Mesenchymal stem cell (in vitro differentiated cells and primary cell): ENCODE measurements at regions not wholly inside any gene's neighbourhood (a gene's known extent, or its start where the extent isn't known, plus 50 kb on each side); places are given as distances from the start of the nearest gene placed in this dataset.

Experiments
- DNase-seq: peaks from one replicate; pipeline ENCODE4 v3.0.0-alpha.2; 2013
- H2AFZ ChIP-seq: one replicate; pipeline ENCODE4 v1.6.1; 2013; ENCODE audit warnings: low read depth, mild to moderate bottlenecking, control low read depth, inconsistent platforms, low read length, moderate library complexity
- H2AK5ac ChIP-seq: 2 replicates; pipeline ENCODE4 v1.6.1; 2013; ENCODE audit warnings: low read length, moderate library complexity, mild to moderate bottlenecking, inconsistent platforms; ENCODE audit not compliant: severe bottlenecking
- H2BK120ac ChIP-seq: one replicate; pipeline ENCODE4 v1.6.1; 2013; ENCODE audit warnings: low read depth, mild to moderate bottlenecking, inconsistent platforms, low read length, moderate library complexity
- H2BK12ac ChIP-seq, 2 experiments: one replicate each; pipeline ENCODE4 v1.6.1; 2013; ENCODE audit warnings: inconsistent platforms in 2 of 2, low read length in 2 of 2, mild to moderate bottlenecking in 2 of 2, moderate library complexity in 2 of 2, control low read depth in 1 of 2
- H2BK15ac ChIP-seq: one replicate; pipeline ENCODE4 v1.6.1; 2013; ENCODE audit warnings: mild to moderate bottlenecking, low read depth, inconsistent platforms; ENCODE audit not compliant: poor library complexity, severe bottlenecking
- H2BK5ac ChIP-seq: 2 replicates; pipeline ENCODE4 v1.6.1; 2013; ENCODE audit warnings: low read depth, mild to moderate bottlenecking, low read length, control low read depth, inconsistent platforms; ENCODE audit not compliant: poor library complexity, severe bottlenecking
- H3K14ac ChIP-seq, 2 experiments: one replicate each; pipeline ENCODE4 v1.6.1; 2013; ENCODE audit warnings: inconsistent platforms in 2 of 2, low read length in 2 of 2, control low read depth in 1 of 2, mild to moderate bottlenecking in 1 of 2, moderate library complexity in 1 of 2
- H3K18ac ChIP-seq, 2 experiments: one replicate each; pipeline ENCODE4 v1.6.1; 2013; ENCODE audit warnings: inconsistent platforms in 2 of 2, low read length in 2 of 2, control low read depth in 1 of 2, low read depth in 1 of 2, mild to moderate bottlenecking in 1 of 2
- H3K23ac ChIP-seq, 2 experiments: one replicate each; pipeline ENCODE4 v1.6.1; 2013; ENCODE audit warnings: inconsistent platforms in 2 of 2, low read length in 2 of 2, mild to moderate bottlenecking in 2 of 2, moderate library complexity in 2 of 2, control low read depth in 1 of 2
- H3K27ac ChIP-seq: 2 replicates; pipeline ENCODE4 v1.5.1; 2013; ENCODE audit warnings: mild to moderate bottlenecking, moderate library complexity, low read length, control low read depth, inconsistent platforms; ENCODE audit not compliant: poor library complexity, severe bottlenecking
- H3K27me3 ChIP-seq, 2 experiments: 2 replicates each; pipeline versions ENCODE4 v1.6.1 to v1.7.0; 2013; ENCODE audit warnings: low read length in 2 of 2, mild to moderate bottlenecking in 2 of 2, moderate library complexity in 2 of 2, control low read depth in 1 of 2, inconsistent platforms in 1 of 2; ENCODE audit not compliant: control insufficient read depth in 1 of 2, insufficient read depth in 1 of 2
- H3K36me3 ChIP-seq, 2 experiments: 2 replicates each; pipeline versions ENCODE4 v1.6.1 to v1.7.0; 2013; ENCODE audit warnings: low read length in 2 of 2, control low read depth in 1 of 2, inconsistent platforms in 1 of 2, low read depth in 1 of 2, mild to moderate bottlenecking in 1 of 2; ENCODE audit not compliant: insufficient read depth in 2 of 2, control insufficient read depth in 1 of 2
- H3K4ac ChIP-seq, 2 experiments: one replicate each; pipeline ENCODE4 v1.6.1; 2013; ENCODE audit warnings: inconsistent platforms in 2 of 2, low read length in 2 of 2, mild to moderate bottlenecking in 2 of 2, moderate library complexity in 2 of 2, control low read depth in 1 of 2, low read depth in 1 of 2
- H3K4me1 ChIP-seq: 2 replicates; pipeline ENCODE4 v1.6.1; 2013; ENCODE audit warnings: low read depth, low read length, control low read depth; ENCODE audit not compliant: control insufficient read depth, insufficient read depth
- H3K4me2 ChIP-seq: 2 replicates; pipeline ENCODE4 v1.6.1; 2013; ENCODE audit warnings: low read length, mild to moderate bottlenecking, inconsistent platforms; ENCODE audit not compliant: poor library complexity, severe bottlenecking
- H3K4me3 ChIP-seq, 2 experiments: 2 replicates each; pipeline versions ENCODE4 v1.5.1 to v1.7.0; 2013; ENCODE audit warnings: low read length in 2 of 2, mild to moderate bottlenecking in 2 of 2, control low read depth in 1 of 2, low read depth in 1 of 2; ENCODE audit not compliant: insufficient read depth in 1 of 2
- H3K79me1 ChIP-seq: replicated peaks from 2 replicates; pipeline ENCODE4 v1.6.1; 2013; ENCODE audit warnings: mild to moderate bottlenecking, control low read depth, low read length, inconsistent platforms; ENCODE audit not compliant: poor library complexity, severe bottlenecking
- H3K9ac ChIP-seq: 2 replicates; pipeline ENCODE4 v1.7.0; 2013; ENCODE audit warnings: mild to moderate bottlenecking, low read length, moderate library complexity
- H3K9me3 ChIP-seq: 2 replicates; pipeline ENCODE4 v1.7.0; 2013; ENCODE audit warnings: mild to moderate bottlenecking, low read length; ENCODE audit not compliant: control insufficient read depth
- H4K8ac ChIP-seq: one replicate; pipeline ENCODE4 v1.6.1; 2013; ENCODE audit warnings: inconsistent platforms, mild to moderate bottlenecking, low read length, moderate library complexity
- H4K91ac ChIP-seq: one replicate; pipeline ENCODE4 v1.6.1; 2013; ENCODE audit warnings: mild to moderate bottlenecking, low read length, inconsistent platforms
- WGBS: methylation state at CpG from one replicate; pipeline ENCODE4 v1.1.7; 2013; ENCODE audit warnings: mixed read lengths; 5-methylcytosine and 5-hydroxymethylcytosine counted together

GRCh38 chr4:141304346-141304745 is 83.7 kb downstream of the ZNF330 start:
- Histone ChIP-seq H4K8ac (no peak overlapping the region), H3K4me1 (peaks cover 6% of the 10 kb centered on the region), H2BK5ac (no peak overlapping the region), H3K36me3 (no peaks in the 10 kb centered on the region), H3K27me3 (no peaks in the 10 kb centered on the region), H3K9ac (no peak overlapping the region), H3K4me2 (no peak overlapping the region), H3K4ac (no peak overlapping the region), H3K23ac (no peak overlapping the region), H2AFZ (no peak overlapping the region), H4K91ac (no peak overlapping the region), H2BK12ac (no peak overlapping the region), H3K9me3 (no peaks in the 10 kb centered on the region), H2BK120ac (no peak overlapping the region), H3K14ac (no peak overlapping the region), H2BK15ac (no peak overlapping the region), H3K4me3 (no peak overlapping the region), H3K79me1 (no peaks in the 10 kb centered on the region), H2AK5ac (no peak overlapping the region), H3K18ac (no peak overlapping the region), H3K27ac (no peak overlapping the region)
- DNase-seq = no peak
- no CpG with 5 or more reads among the region's 2 CpGs for WGBS

- Histone ChIP-seq H3K4me3 (no peak overlapping the region), H2BK5ac (no peak overlapping the region), H2BK120ac (no peak overlapping the region), H2AK5ac (no peak overlapping the region), H2AFZ (no peak overlapping the region), H4K91ac (no peak overlapping the region), H3K9me3 (no peaks in the 10 kb centered on the region), H3K27me3 (no peaks in the 10 kb centered on the region), H4K8ac (no peak overlapping the region), H3K23ac (no peak overlapping the region), H3K36me3 (no peaks in the 10 kb centered on the region), H3K4ac (no peak overlapping the region), H3K9ac (no peak overlapping the region), H2BK12ac (no peak overlapping the region), H3K27ac (no peak overlapping the region), H3K18ac (no peak overlapping the region), H2BK15ac (no peak overlapping the region), H3K4me1 (peaks cover 6% of the 10 kb centered on the region), H3K4me2 (no peak overlapping the region), H3K79me1 (no peaks in the 10 kb centered on the region), H3K14ac (no peak overlapping the region)
- DNase-seq = no peak
- WGBS = 78% methylated on average over 7 of the region's 7 CpGs
These were observed 85.6 kb downstream of the ZNF330 start for GRCh38 chr4:141306331-141306730.

- Histone ChIP-seq H2BK5ac (no peak overlapping the region), H4K8ac (no peak overlapping the region), H3K9me3 (no peaks in the 10 kb centered on the region), H3K9ac (no peak overlapping the region), H3K14ac (no peak overlapping the region), H2BK120ac (no peak overlapping the region), H4K91ac (no peak overlapping the region), H2AFZ (no peak overlapping the region), H3K23ac (no peak overlapping the region), H3K27me3 (no peaks in the 10 kb centered on the region), H3K36me3 (no peaks in the 10 kb centered on the region), H3K4me3 (no peak overlapping the region), H3K79me1 (no peaks in the 10 kb centered on the region), H3K4ac (no peak overlapping the region), H2AK5ac (no peak overlapping the region), H2BK15ac (no peak overlapping the region), H3K4me2 (no peak overlapping the region), H3K4me1 (peaks cover 6% of the 10 kb centered on the region), H3K18ac (no peak overlapping the region), H2BK12ac (peak overlapping the region in 1 of 2 experiments; percentile 39), H3K27ac (peak overlapping the region; percentile 31)
- WGBS = 65% methylated on average over 5 of the region's 5 CpGs
- DNase-seq = peak; percentile 59
These were observed 86.6 kb downstream of the ZNF330 start for GRCh38 chr4:141307241-141307689.

- 93% methylated on average over 2 of the region's 3 CpGs for WGBS
- H3K4me2 ChIP-seq = no peak overlapping the region
- no peaks in the 10 kb centered on the region for H3K9me3 ChIP-seq
These were observed 89.2 kb downstream of the ZNF330 start for GRCh38 chr4:141309874-141310273.

More at GRCh38 chr4:141309874-141310273, 89.2 kb downstream of the ZNF330 start:
- no peak for DNase-seq
- H3K36me3 ChIP-seq = no peaks in the 10 kb centered on the region
- H3K27me3 ChIP-seq = no peaks in the 10 kb centered on the region
- H3K23ac ChIP-seq = no peak overlapping the region
- H2BK12ac ChIP-seq = no peak overlapping the region
- H3K4me3 ChIP-seq = no peak overlapping the region
- H2BK15ac ChIP-seq = no peak overlapping the region
- no peak overlapping the region for H2BK5ac ChIP-seq
- no peak overlapping the region for H4K91ac ChIP-seq
- no peaks in the 10 kb centered on the region for H3K79me1 ChIP-seq
- H3K14ac ChIP-seq = no peak overlapping the region
- H3K18ac ChIP-seq = no peak overlapping the region
- no peak overlapping the region for H3K27ac ChIP-seq
- H2AK5ac ChIP-seq = no peak overlapping the region
- peaks cover 3% of the 10 kb centered on the region for H3K4me1 ChIP-seq
- H3K4ac ChIP-seq = no peak overlapping the region
- H2BK120ac ChIP-seq = no peak overlapping the region
- H4K8ac ChIP-seq = no peak overlapping the region
- H2AFZ ChIP-seq = no peak overlapping the region
- no peak overlapping the region for H3K9ac ChIP-seq
